OCI-LY7 (cell line): ENCODE measurements at regions not wholly inside any gene's neighbourhood (a gene's known extent, or its start where the extent isn't known, plus 50 kb on each side); places are given as distances from the start of the nearest gene placed in this dataset.

Source experiments
- EZH2phosphoT487 ChIP-seq: fragments of 200-600 bp; sonication (generic); IDR thresholded peaks from 2 replicates; pipeline ENCODE4 v1.6.1; 2018; ENCODE audit warnings: low read depth, borderline replicate concordance, mild to moderate bottlenecking, mixed run types, antibody characterized with exemption, low read length, moderate library complexity, mixed read lengths
- TF ChIP-seq, protein P1 (sequence below): fragments of 200-600 bp; sonication (generic); conservative IDR thresholded peaks from 2 replicates; pipeline ENCODE4 v1.5.1; 2014; ENCODE audit warnings: mild to moderate bottlenecking, antibody characterized with exemption, low read length, moderate library complexity, mixed read lengths

DNA sequence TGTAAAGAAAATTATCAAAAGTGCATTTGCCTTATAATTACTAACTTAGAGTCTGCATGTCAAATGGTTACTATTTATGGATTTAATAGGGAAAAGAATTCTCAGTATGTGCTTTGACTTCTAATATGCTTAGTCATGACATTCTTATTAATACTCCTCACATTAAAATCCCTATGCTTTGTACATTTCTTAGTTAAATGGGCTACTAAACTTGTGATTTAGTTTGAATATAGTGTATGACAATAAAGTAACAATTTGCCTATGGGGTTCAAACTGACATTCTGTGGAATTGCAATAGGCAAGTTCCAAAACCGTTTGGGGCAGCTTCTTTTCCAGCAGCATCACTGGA, 361.9 kb upstream of the TMTC1 start:
- TF ChIP-seq, protein P1, sequence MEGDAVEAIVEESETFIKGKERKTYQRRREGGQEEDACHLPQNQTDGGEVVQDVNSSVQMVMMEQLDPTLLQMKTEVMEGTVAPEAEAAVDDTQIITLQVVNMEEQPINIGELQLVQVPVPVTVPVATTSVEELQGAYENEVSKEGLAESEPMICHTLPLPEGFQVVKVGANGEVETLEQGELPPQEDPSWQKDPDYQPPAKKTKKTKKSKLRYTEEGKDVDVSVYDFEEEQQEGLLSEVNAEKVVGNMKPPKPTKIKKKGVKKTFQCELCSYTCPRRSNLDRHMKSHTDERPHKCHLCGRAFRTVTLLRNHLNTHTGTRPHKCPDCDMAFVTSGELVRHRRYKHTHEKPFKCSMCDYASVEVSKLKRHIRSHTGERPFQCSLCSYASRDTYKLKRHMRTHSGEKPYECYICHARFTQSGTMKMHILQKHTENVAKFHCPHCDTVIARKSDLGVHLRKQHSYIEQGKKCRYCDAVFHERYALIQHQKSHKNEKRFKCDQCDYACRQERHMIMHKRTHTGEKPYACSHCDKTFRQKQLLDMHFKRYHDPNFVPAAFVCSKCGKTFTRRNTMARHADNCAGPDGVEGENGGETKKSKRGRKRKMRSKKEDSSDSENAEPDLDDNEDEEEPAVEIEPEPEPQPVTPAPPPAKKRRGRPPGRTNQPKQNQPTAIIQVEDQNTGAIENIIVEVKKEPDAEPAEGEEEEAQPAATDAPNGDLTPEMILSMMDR = no peak
- TF ChIP-seq EZH2phosphoT487 = no peak
